GM19193 (cell line): ENCODE measurements at regions not wholly inside any gene's neighbourhood (a gene's known extent, or its start where the extent isn't known, plus 50 kb on each side); places are given as distances from the start of the nearest gene placed in this dataset.

Source experiments
- POLR2A ChIP-seq: IDR thresholded peaks from 4 replicates; pipeline ENCODE4 v1.6.1; 2011; ENCODE audit not compliant: insufficient read depth, insufficient read length; ENCODE audit errors: extremely low read depth

GRCh38 chr3:177642042-177642803, 444.9 kb upstream of the TBL1XR1 start:
- no peak for TF ChIP-seq POLR2A

- no peak for TF ChIP-seq POLR2A
Measured at GRCh38 chr3:177642804-177643125, 445.5 kb upstream of the TBL1XR1 start.

GRCh38 chr3:177646749-177647148, 449.5 kb upstream of the TBL1XR1 start:
- TF ChIP-seq POLR2A = no peak

GRCh38 chr3:177647341-177647740, 450.1 kb upstream of the TBL1XR1 start:
- TF ChIP-seq POLR2A = no peak

GRCh38 chr3:177647876-177648275, 450.6 kb upstream of the TBL1XR1 start:
- no peak for TF ChIP-seq POLR2A

- TF ChIP-seq POLR2A = no peak
Measured at GRCh38 chr3:177652556-177653291, 455.4 kb upstream of the TBL1XR1 start.

DNA sequence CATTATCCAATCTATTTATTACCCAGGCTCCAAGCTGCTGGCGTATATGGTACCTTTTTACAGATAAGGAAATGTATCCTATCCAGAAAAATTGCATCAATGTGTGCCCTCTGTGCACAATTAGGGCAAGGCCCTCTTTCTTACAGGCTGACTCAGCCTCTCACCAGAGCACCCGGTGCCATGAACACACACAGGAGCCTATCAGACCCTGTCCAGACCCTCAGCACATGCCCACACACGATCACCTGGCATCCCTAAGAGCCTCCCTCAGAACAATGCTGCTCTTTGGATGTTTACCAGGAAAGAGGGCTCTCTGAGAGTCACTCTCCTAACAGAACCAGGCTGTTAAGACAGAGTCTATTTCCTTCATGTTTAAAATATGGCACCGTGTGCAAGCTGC, 460.0 kb upstream of the TBL1XR1 start:
- no peak for TF ChIP-seq POLR2A

- no peak for TF ChIP-seq POLR2A
Measured at GRCh38 chr3:177658354-177658753, 461.1 kb upstream of the TBL1XR1 start.

- TF ChIP-seq POLR2A = no peak
Measured at GRCh38 chr3:177665122-177665808, 468.0 kb upstream of the TBL1XR1 start.

DNA sequence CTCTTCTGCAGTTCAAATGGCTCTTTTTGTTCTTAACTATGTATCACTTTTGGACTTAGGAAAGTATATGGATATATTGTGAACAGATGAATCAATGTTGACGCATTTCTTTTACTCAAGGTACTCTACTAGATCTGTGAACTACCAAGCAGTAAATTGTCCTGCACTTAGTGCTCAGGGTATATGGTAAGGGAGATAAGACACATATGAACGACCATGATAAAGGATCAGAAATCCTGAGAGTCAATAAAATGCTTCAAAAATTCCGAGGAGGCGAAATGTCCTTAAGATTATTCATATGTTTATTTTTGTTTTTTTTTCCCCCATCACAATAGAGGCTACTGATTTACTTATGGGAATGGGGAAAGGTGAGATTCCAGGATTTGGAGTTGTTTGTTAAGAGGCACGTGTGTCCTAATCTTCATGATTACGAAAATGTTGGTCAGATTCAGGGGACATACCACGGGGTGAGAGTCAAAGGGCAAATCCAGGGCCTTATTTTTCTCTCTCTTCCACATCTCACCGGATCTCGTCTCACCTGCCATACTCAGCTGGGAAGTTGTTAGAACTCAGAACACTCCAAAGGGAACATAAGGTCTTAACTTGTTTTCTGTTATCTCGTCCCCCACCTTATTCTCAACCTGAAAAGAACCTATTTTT, 475.1 kb upstream of the TBL1XR1 start:
- TF ChIP-seq POLR2A = no peak

- TF ChIP-seq POLR2A = no peak
Measured at GRCh38 chr3:177673112-177673914, 476.0 kb upstream of the TBL1XR1 start.

GRCh38 chr3:177674186-177674585, 476.9 kb upstream of the TBL1XR1 start:
- TF ChIP-seq POLR2A = no peak

DNA sequence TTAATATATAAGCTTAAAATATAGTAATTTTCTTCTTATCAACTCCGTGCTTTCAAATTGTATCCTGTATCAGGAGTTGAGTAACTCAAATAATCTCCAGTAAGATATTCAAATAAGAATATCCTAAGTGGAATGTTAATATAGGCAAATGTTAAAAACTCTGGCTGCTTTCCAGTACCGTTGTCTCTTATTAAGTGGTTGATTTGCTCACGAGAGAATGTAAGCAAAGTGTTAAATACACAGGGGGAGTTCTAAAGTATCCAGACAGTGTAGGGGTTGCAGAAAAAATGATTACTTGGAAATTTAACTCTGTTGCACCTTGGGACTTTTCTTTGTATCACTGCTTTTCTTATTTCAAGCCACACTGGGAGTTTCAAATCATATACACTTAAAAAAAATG, 478.9 kb upstream of the TBL1XR1 start:
- no peak for TF ChIP-seq POLR2A

- TF ChIP-seq POLR2A = no peak
Measured at GRCh38 chr3:177676947-177677587, 479.8 kb upstream of the TBL1XR1 start.

GRCh38 chr3:177679568-177680471, 482.5 kb upstream of the TBL1XR1 start:
- TF ChIP-seq POLR2A = no peak
